PC-3 (cell line): ENCODE measurements at regions not wholly inside any gene's neighbourhood (a gene's known extent, or its start where the extent isn't known, plus 50 kb on each side); places are given as distances from the start of the nearest gene placed in this dataset.

Experiments
- ATAC-seq: fragments of 200-7000 bp; cut with Tn5 transposase; 2 replicates; pipeline ENCODE4 v1.9.1; 2020; ENCODE audit warnings: mild to moderate bottlenecking, moderate library complexity
- BruUV-seq: library from RNA; stranded (reverse); fragments of 400-500 nt; replicated peaks from 2 replicates; lab custom pipeline; 2021; lab: Mats Ljungman, UMichigan
- CTCF ChIA-PET: fragments of 300-600 bp; sonication (Branson Sonifier 250); formaldehyde crosslinking; loops from one replicate; lab custom pipeline; 2022; ENCODE audit warnings: antibody characterized with exemption; lab: Charles Lee
- POLR2A ChIA-PET: fragments of 300-600 bp; sonication (Branson Sonifier 250); formaldehyde crosslinking; loops from one replicate; lab custom pipeline; 2022; ENCODE audit warnings: antibody characterized with exemption; ENCODE audit not compliant: unreplicated experiment; lab: Charles Lee
- DNase-seq: peaks from one replicate; pipeline ENCODE4 v3.0.0-alpha.2; 2015
- H2AFZ ChIP-seq: fragments of 300-600 bp; sonication (generic); 2 replicates; pipeline ENCODE4 v1.6.0; 2016; ENCODE audit warnings: antibody characterized with exemption, low read length
- H3F3A ChIP-seq: fragments of 300-600 bp; sonication (generic); one replicate; pipeline ENCODE4 v1.6.0; 2017; ENCODE audit warnings: antibody characterized with exemption, low read length, control low read depth, mild to moderate bottlenecking; ENCODE audit not compliant: unreplicated experiment
- H3K27ac ChIP-seq: fragments of 300-600 bp; sonication (generic); 2 replicates; pipeline ENCODE4 v1.5.1; 2016; ENCODE audit warnings: mild to moderate bottlenecking, low read length
- H3K27me3 ChIP-seq: fragments of 300-600 bp; sonication (generic); 2 replicates; pipeline ENCODE4 v1.6.1; 2016; ENCODE audit warnings: low read length, mixed read lengths
- H3K36me3 ChIP-seq: fragments of 300-600 bp; sonication (generic); 2 replicates; pipeline ENCODE4 v1.6.1; 2016; ENCODE audit warnings: low read depth, mixed run types, low read length, mixed read lengths
- H3K4me1 ChIP-seq: fragments of 300-600 bp; sonication (generic); 2 replicates; pipeline ENCODE4 v1.5.1; 2016; ENCODE audit warnings: low read length; ENCODE audit not compliant: insufficient read depth
- H3K4me2 ChIP-seq: fragments of 300-600 bp; sonication (generic); 2 replicates; pipeline ENCODE4 v1.6.0; 2016; ENCODE audit warnings: low read length
- H3K4me3 ChIP-seq: fragments of 300-600 bp; sonication (generic); 2 replicates; pipeline ENCODE4 v1.5.1; 2016; ENCODE audit warnings: mild to moderate bottlenecking, low read length, mixed read lengths
- H3K79me2 ChIP-seq: fragments of 300-600 bp; sonication (generic); 2 replicates; pipeline ENCODE4 v1.6.1; 2017; ENCODE audit warnings: low read length, mixed read lengths
- H3K9ac ChIP-seq: fragments of 300-600 bp; sonication (generic); 2 replicates; pipeline ENCODE4 v1.6.0; 2016; ENCODE audit warnings: mild to moderate bottlenecking, low read length
- H3K9me2 ChIP-seq: fragments of 300-600 bp; sonication (generic); replicated peaks from 2 replicates; pipeline ENCODE4 v1.6.1; 2016; ENCODE audit warnings: mixed run types, low read length, mixed read lengths
- H3K9me3 ChIP-seq: fragments of 300-600 bp; sonication (generic); 2 replicates; pipeline ENCODE4 v1.6.1; 2016; ENCODE audit warnings: low read length, mixed read lengths
- H4K20me1 ChIP-seq: fragments of 300-600 bp; sonication (generic); 2 replicates; pipeline ENCODE4 v1.6.1; 2016; ENCODE audit warnings: low read length, mixed read lengths
- CTCF ChIP-seq: fragments of 300-600 bp; sonication (generic); conservative IDR thresholded peaks from 2 replicates; pipeline ENCODE4 v1.5.1; 2017; ENCODE audit warnings: antibody characterized with exemption, low read depth, mild to moderate bottlenecking, low read length
- EZH2 ChIP-seq: fragments of 300-600 bp; sonication (generic); IDR thresholded peaks from one replicate; pipeline ENCODE4 v1.6.1; 2017; ENCODE audit warnings: antibody characterized with exemption, mild to moderate bottlenecking, low read length; ENCODE audit not compliant: unreplicated experiment
- EZH2phosphoT487 ChIP-seq: fragments of 300-600 bp; sonication (generic); IDR thresholded peaks from 2 replicates; pipeline ENCODE4 v1.6.1; 2018; ENCODE audit warnings: mild to moderate bottlenecking, antibody characterized with exemption, low read length, borderline replicate concordance
- intact Hi-C: fragments of 100-400 bp; cut with micrococcal nuclease; formaldehyde crosslinking; loops from 2 replicates; pipeline ENCODE4 v1.9.0; 2023

GRCh38 chr1:82337635-82338034, 536.9 kb downstream of the ADGRL2 start:
- Histone ChIP-seq H3K27ac (no peak overlapping the region), H3K9me3 (no peaks in the 10 kb centered on the region), H3K36me3 (no peaks in the 10 kb centered on the region), H3K4me3 (no peak overlapping the region), H3K9ac (no peak overlapping the region), H3F3A (no peaks in the 10 kb centered on the region), H2AFZ (no peak overlapping the region), H4K20me1 (no peaks in the 10 kb centered on the region), H3K4me1 (no peaks in the 10 kb centered on the region), H3K27me3 (no peaks in the 10 kb centered on the region), H3K4me2 (no peak overlapping the region), H3K9me2 (no peaks in the 10 kb centered on the region), H3K79me2 (no peaks in the 10 kb centered on the region)
- no TSS peak for BruUV-seq
- intact Hi-C loops = no loop called here
- no peak for DNase-seq
- ChIA-PET CTCF (no interaction called here), POLR2A (no interaction called here)
- ATAC-seq = no peak
- TF ChIP-seq CTCF (no peak), EZH2phosphoT487 (no peak), EZH2 (no peak)

GRCh38 chr1:82330330-82330729, 529.6 kb downstream of the ADGRL2 start:
- H3K27me3 ChIP-seq = no peaks in the 10 kb centered on the region
- no peaks in the 10 kb centered on the region for H3F3A ChIP-seq
- CTCF ChIA-PET = no interaction called here
- H3K4me3 ChIP-seq = no peak overlapping the region
- POLR2A ChIA-PET = no interaction called here
- intact Hi-C loops = no loop called here
- no peaks in the 10 kb centered on the region for H4K20me1 ChIP-seq
- no peak overlapping the region for H3K27ac ChIP-seq
- no peak for ATAC-seq
- no peaks in the 10 kb centered on the region for H3K4me1 ChIP-seq
- H3K9me2 ChIP-seq = no peaks in the 10 kb centered on the region
- H3K79me2 ChIP-seq = no peaks in the 10 kb centered on the region
- no peak overlapping the region for H2AFZ ChIP-seq
- DNase-seq = no peak
- BruUV-seq = no TSS peak
- no peaks in the 10 kb centered on the region for H3K9me3 ChIP-seq
- no peak overlapping the region for H3K9ac ChIP-seq
- H3K36me3 ChIP-seq = no peaks in the 10 kb centered on the region
- H3K4me2 ChIP-seq = no peak overlapping the region
- TF ChIP-seq CTCF = no peak
- TF ChIP-seq EZH2 = no peak
- TF ChIP-seq EZH2phosphoT487 = no peak

GRCh38 chr1:82329226-82329625, 528.5 kb downstream of the ADGRL2 start:
- Histone ChIP-seq H3K9ac (no peak overlapping the region), H3K9me3 (no peaks in the 10 kb centered on the region), H3K9me2 (no peaks in the 10 kb centered on the region), H3F3A (no peaks in the 10 kb centered on the region), H3K27me3 (no peaks in the 10 kb centered on the region), H3K4me2 (no peak overlapping the region), H3K27ac (no peak overlapping the region), H2AFZ (no peak overlapping the region), H3K4me1 (no peaks in the 10 kb centered on the region), H3K79me2 (no peaks in the 10 kb centered on the region), H4K20me1 (no peaks in the 10 kb centered on the region), H3K4me3 (no peak overlapping the region), H3K36me3 (no peaks in the 10 kb centered on the region)
- POLR2A ChIA-PET = no interaction called here
- CTCF ChIA-PET = no interaction called here
- no peak for ATAC-seq
- DNase-seq = no peak
- TF ChIP-seq EZH2 = no peak
- no peak for TF ChIP-seq CTCF
- TF ChIP-seq EZH2phosphoT487 = no peak
- no TSS peak for BruUV-seq
- intact Hi-C loops = no loop called here
